ENCODE measurements at regions not wholly inside any gene's neighbourhood (a gene's known extent, or its start where the extent isn't known, plus 50 kb on each side); places are given as distances from the start of the nearest gene placed in this dataset.

DNA sequence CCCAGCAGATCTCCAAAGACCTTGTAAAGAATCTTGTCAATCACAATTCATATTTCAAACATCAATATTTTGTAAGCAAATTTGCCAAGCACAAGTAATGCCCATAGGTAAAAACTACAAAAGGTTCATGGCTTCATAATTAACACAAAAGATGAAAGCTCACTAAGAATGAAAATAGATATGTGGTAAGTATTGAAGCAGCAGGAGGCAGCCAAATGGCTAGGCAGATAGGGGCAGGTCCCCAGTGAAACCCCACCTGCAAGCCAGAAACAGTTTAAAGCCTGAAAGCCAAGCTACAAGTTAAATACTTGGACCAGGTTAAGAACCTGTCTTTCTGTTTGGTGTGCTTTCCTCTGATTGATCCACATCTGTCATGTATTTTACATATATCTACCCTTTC, 942.6 kb upstream of the SPRY2 start:
- H4K20me1 ChIP-seq (ENCODE audit: insufficient read depth): no peaks in the 10 kb centered on the region
- no peaks in the 10 kb centered on the region for H3K27me3 ChIP-seq (ENCODE audit: insufficient read depth, low read depth)
- no peak overlapping the region for H3K9ac ChIP-seq
- no peak overlapping the region for H3K4me2 ChIP-seq
- TF ChIP-seq, protein P1, sequence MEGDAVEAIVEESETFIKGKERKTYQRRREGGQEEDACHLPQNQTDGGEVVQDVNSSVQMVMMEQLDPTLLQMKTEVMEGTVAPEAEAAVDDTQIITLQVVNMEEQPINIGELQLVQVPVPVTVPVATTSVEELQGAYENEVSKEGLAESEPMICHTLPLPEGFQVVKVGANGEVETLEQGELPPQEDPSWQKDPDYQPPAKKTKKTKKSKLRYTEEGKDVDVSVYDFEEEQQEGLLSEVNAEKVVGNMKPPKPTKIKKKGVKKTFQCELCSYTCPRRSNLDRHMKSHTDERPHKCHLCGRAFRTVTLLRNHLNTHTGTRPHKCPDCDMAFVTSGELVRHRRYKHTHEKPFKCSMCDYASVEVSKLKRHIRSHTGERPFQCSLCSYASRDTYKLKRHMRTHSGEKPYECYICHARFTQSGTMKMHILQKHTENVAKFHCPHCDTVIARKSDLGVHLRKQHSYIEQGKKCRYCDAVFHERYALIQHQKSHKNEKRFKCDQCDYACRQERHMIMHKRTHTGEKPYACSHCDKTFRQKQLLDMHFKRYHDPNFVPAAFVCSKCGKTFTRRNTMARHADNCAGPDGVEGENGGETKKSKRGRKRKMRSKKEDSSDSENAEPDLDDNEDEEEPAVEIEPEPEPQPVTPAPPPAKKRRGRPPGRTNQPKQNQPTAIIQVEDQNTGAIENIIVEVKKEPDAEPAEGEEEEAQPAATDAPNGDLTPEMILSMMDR (conservative IDR thresholded peaks at IDR 0.05; ENCODE audit: low read depth, low read length): no peak
- H3K79me2 ChIP-seq (ENCODE audit: insufficient read depth, low read depth): no peaks in the 10 kb centered on the region
- no peak overlapping the region for H3K4me3 ChIP-seq (IDR thresholded peaks at IDR 0.05; ENCODE audit: insufficient read depth, low read depth, low read length)
- H3K36me3 ChIP-seq (ENCODE audit: insufficient read depth): no peaks in the 10 kb centered on the region
- no peak overlapping the region for H2AFZ ChIP-seq (ENCODE audit: low read depth)
- no peak overlapping the region for H3K27ac ChIP-seq
- H3K4me1 ChIP-seq (ENCODE audit: low read depth, poor library complexity, severe bottlenecking): no peaks in the 10 kb centered on the region

DNA sequence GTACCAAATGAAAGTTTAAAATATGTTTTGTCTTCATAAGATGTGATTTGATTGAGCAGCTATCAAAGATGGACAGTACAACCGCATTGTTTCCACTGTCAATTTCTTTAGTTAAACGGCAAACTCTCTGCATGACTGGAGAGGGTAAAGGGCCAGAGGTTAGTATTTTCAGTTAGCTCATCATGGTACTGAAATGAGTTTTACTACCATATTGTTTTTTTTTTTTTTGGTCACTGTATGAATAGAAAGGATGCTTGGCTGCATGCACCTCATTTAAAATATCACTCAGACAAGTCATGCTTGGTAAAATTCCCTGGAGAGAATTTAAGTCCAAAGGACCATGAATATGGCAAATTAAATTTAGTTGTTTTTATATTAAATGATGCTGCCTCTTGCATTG, 942.1 kb upstream of the SPRY2 start:
- Histone ChIP-seq H4K20me1 (ENCODE audit: insufficient read depth) (no peaks in the 10 kb centered on the region), H3K36me3 (ENCODE audit: insufficient read depth) (no peaks in the 10 kb centered on the region), H3K27me3 (ENCODE audit: insufficient read depth, low read depth) (no peaks in the 10 kb centered on the region), H3K9ac (no peak overlapping the region), H3K4me1 (ENCODE audit: low read depth, poor library complexity, severe bottlenecking) (no peaks in the 10 kb centered on the region), H2AFZ (ENCODE audit: low read depth) (no peak overlapping the region), H3K27ac (no peak overlapping the region), H3K4me2 (no peak overlapping the region), H3K79me2 (ENCODE audit: insufficient read depth, low read depth) (no peaks in the 10 kb centered on the region), H3K4me3 (IDR thresholded peaks at IDR 0.05; ENCODE audit: insufficient read depth, low read depth, low read length) (no peak overlapping the region)
- TF ChIP-seq, protein P1 (conservative IDR thresholded peaks at IDR 0.05; ENCODE audit: low read depth, low read length): no peak

DNA sequence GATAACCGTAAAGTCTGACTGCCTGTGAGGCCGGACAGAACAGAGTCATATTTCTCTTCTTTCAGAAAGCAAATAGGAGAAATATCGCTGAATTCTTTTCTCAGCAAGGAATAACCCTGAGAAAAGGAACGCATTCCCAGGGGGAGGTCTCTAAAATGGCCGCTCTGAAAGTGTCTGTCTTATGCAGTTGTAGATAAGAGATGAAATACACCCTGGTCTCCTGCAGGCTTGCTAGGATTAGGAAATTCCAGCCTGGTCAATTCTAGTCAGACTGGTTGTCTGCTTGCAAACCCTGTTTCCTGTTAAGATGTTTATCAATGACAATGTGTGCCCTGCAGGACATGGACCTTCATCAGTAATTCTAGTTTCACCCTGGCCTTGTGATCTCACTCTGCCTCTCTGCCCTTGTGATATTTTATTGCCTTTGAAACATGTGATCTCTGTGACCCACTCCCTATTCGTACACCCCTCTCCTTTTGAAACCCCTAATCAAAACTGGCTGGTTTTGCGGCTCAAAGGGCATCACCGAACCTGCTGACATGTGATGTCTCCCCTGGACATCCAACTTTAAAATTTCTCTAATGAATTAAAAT, 934.8 kb upstream of the SPRY2 start:
- H4K20me1 ChIP-seq (ENCODE audit: insufficient read depth): no peaks in the 10 kb centered on the region
- TF ChIP-seq, protein P1 (conservative IDR thresholded peaks at IDR 0.05; ENCODE audit: low read depth, low read length): no peak
- no peak overlapping the region for H2AFZ ChIP-seq (ENCODE audit: low read depth)
- no peaks in the 10 kb centered on the region for H3K27me3 ChIP-seq (ENCODE audit: insufficient read depth, low read depth)
- H3K4me1 ChIP-seq (ENCODE audit: low read depth, poor library complexity, severe bottlenecking): no peaks in the 10 kb centered on the region
- no peak overlapping the region for H3K4me2 ChIP-seq
- no peaks in the 10 kb centered on the region for H3K79me2 ChIP-seq (ENCODE audit: insufficient read depth, low read depth)
- no peak overlapping the region for H3K27ac ChIP-seq
- H3K4me3 ChIP-seq (IDR thresholded peaks at IDR 0.05; ENCODE audit: insufficient read depth, low read depth, low read length): no peak overlapping the region
- H3K36me3 ChIP-seq (ENCODE audit: insufficient read depth): no peaks in the 10 kb centered on the region
- no peak overlapping the region for H3K9ac ChIP-seq

DNA sequence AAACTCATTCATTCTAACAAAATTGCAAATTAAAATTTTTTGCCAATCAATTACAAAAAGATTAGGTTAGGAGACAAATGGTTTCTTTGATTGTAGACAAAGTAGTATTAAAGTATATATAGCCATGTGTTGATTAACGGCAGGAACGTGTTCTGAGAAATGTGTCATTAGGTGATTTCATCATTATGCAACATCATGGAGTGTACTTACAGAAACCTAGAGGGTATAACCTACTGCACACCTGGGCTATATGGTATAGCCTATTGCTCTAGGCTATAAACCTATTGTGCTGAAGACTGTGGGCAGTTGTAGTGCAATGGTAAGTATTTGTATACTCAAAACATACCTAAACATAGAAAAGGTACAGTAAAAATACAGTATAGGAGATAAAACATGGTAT, 906.8 kb upstream of the SPRY2 start:
- no peak overlapping the region for H3K4me3 ChIP-seq (IDR thresholded peaks at IDR 0.05; ENCODE audit: insufficient read depth, low read depth, low read length)
- H3K27ac ChIP-seq: no peak overlapping the region
- H2AFZ ChIP-seq (ENCODE audit: low read depth): no peak overlapping the region
- no peaks in the 10 kb centered on the region for H4K20me1 ChIP-seq (ENCODE audit: insufficient read depth)
- H3K79me2 ChIP-seq (ENCODE audit: insufficient read depth, low read depth): no peaks in the 10 kb centered on the region
- no peaks in the 10 kb centered on the region for H3K4me1 ChIP-seq (ENCODE audit: low read depth, poor library complexity, severe bottlenecking)
- no peak overlapping the region for H3K4me2 ChIP-seq
- no peaks in the 10 kb centered on the region for H3K27me3 ChIP-seq (ENCODE audit: insufficient read depth, low read depth)
- H3K9ac ChIP-seq: no peak overlapping the region
- TF ChIP-seq, protein P1 (conservative IDR thresholded peaks at IDR 0.05; ENCODE audit: low read depth, low read length): no peak
- H3K36me3 ChIP-seq (ENCODE audit: insufficient read depth): no peaks in the 10 kb centered on the region

Data from KMS-11 (cell line).